Caco-2 (cell line): ENCODE measurements at regions not wholly inside any gene's neighbourhood (a gene's known extent, or its start where the extent isn't known, plus 50 kb on each side); places are given as distances from the start of the nearest gene placed in this dataset.
A peak's percentile ranks its signal among the peaks of the same experiment; 100 is the strongest.

Experiments
- BruUV-seq: library from RNA; stranded (reverse); fragments of 400-500 nt; replicated peaks from 2 replicates; lab custom pipeline; 2021; lab: Mats Ljungman, UMichigan
- CTCF ChIA-PET: fragments of 300-600 bp; sonication (Branson Sonifier 250); formaldehyde crosslinking; loops from one replicate; lab custom pipeline; 2022; ENCODE audit warnings: antibody characterized with exemption; lab: Charles Lee
- POLR2A ChIA-PET: fragments of 300-600 bp; sonication (Branson Sonifier 250); formaldehyde crosslinking; loops from one replicate; lab custom pipeline; 2022; ENCODE audit warnings: antibody characterized with exemption; lab: Charles Lee
- DNase-seq, 2 experiments: peaks; one replicate each; pipeline versions ENCODE4 v3.0.0 to v3.0.0-alpha.2; 2020 to 2022
- H3K27me3 ChIP-seq: replicated peaks from 2 replicates; pipeline ENCODE4 v1.6.0; 2011; ENCODE audit warnings: low read length; ENCODE audit not compliant: control insufficient read depth, insufficient read depth
- H3K36me3 ChIP-seq: 2 replicates; pipeline ENCODE4 v1.5.1; 2011; ENCODE audit warnings: low read length; ENCODE audit not compliant: control insufficient read depth, insufficient read depth
- H3K4me1 ChIP-seq: fragments of 250-450 bp; sonication (Bioruptor Pico); 2 replicates; pipeline ENCODE4 v1.5.1; 2020; ENCODE audit warnings: mild to moderate bottlenecking
- H3K4me3 ChIP-seq: 2 replicates; pipeline ENCODE4 v1.5.1; 2011; ENCODE audit warnings: low read depth, mild to moderate bottlenecking, control low read depth, low read length
- H3K9me3 ChIP-seq: fragments of 250-450 bp; sonication (Bioruptor Pico); 2 replicates; pipeline ENCODE4 v1.5.1; 2020; ENCODE audit warnings: mild to moderate bottlenecking, moderate library complexity
- H3K27ac Mint-ChIP-seq: one replicate; pipeline ENCODE4 v1.8.0; 2022; ENCODE audit warnings: mixed read lengths; ENCODE audit not compliant: unreplicated experiment
- H3K27me3 Mint-ChIP-seq: one replicate; pipeline ENCODE4 v1.8.0; 2022; ENCODE audit warnings: mixed read lengths; ENCODE audit not compliant: insufficient read depth, unreplicated experiment
- H3K36me3 Mint-ChIP-seq: one replicate; pipeline ENCODE4 v1.8.0; 2022; ENCODE audit warnings: mild to moderate bottlenecking, mixed read lengths; ENCODE audit not compliant: insufficient read depth, unreplicated experiment
- H3K4me1 Mint-ChIP-seq: one replicate; pipeline ENCODE4 v1.8.0; 2022; ENCODE audit warnings: low read depth, mixed read lengths; ENCODE audit not compliant: unreplicated experiment
- H3K4me3 Mint-ChIP-seq: one replicate; pipeline ENCODE4 v1.8.0; 2022; ENCODE audit warnings: mild to moderate bottlenecking, moderate library complexity, mixed read lengths; ENCODE audit not compliant: unreplicated experiment
- H3K9me3 Mint-ChIP-seq: one replicate; pipeline ENCODE4 v1.8.0; 2022; ENCODE audit warnings: mixed read lengths; ENCODE audit not compliant: unreplicated experiment
- intact Hi-C: fragments of 100-400 bp; cut with micrococcal nuclease; formaldehyde crosslinking; loops from one replicate; pipeline ENCODE4 v1.10.0; 2022; ENCODE audit not compliant: unreplicated experiment
- TF ChIP-seq, protein P1 (sequence below), 2 experiments: fragments of 200-600 bp in 1 of 2; IDR thresholded peaks; 1 replicate in 1 of 2; 2 replicates in 1 of 2; pipeline versions ENCODE4 v1.5.1 to v1.8.0; 2011 to 2022; ENCODE audit warnings: antibody characterized with exemption in 1 of 2, control low read depth in 1 of 2, inconsistent platforms in 1 of 2, low read depth in 1 of 2, low read length in 1 of 2, mild to moderate bottlenecking in 1 of 2, moderate library complexity in 1 of 2; ENCODE audit not compliant: insufficient read depth in 1 of 2, severe bottlenecking in 1 of 2, unreplicated experiment in 1 of 2

- BruUV-seq, result no TSS peak
- CTCF ChIA-PET, result no interaction called here
- no peaks in the 10 kb centered on the region for H3K27me3 ChIP-seq
- POLR2A ChIA-PET, result no interaction called here
- no peak overlapping the region for H3K4me3 Mint-ChIP-seq
- H3K36me3 Mint-ChIP-seq, result no peaks in the 10 kb centered on the region
- no peak for DNase-seq
- peaks cover 7% of the 10 kb centered on the region for H3K4me1 Mint-ChIP-seq
- H3K27me3 Mint-ChIP-seq, result no peaks in the 10 kb centered on the region
- H3K36me3 ChIP-seq, result no peaks in the 10 kb centered on the region
- H3K27ac Mint-ChIP-seq, result peak overlapping the region; percentile 22
- H3K4me1 ChIP-seq, result no peaks in the 10 kb centered on the region
- peaks cover 18% of the 10 kb centered on the region for H3K9me3 Mint-ChIP-seq
- H3K9me3 ChIP-seq, result no peaks in the 10 kb centered on the region
- TF ChIP-seq, protein P1, sequence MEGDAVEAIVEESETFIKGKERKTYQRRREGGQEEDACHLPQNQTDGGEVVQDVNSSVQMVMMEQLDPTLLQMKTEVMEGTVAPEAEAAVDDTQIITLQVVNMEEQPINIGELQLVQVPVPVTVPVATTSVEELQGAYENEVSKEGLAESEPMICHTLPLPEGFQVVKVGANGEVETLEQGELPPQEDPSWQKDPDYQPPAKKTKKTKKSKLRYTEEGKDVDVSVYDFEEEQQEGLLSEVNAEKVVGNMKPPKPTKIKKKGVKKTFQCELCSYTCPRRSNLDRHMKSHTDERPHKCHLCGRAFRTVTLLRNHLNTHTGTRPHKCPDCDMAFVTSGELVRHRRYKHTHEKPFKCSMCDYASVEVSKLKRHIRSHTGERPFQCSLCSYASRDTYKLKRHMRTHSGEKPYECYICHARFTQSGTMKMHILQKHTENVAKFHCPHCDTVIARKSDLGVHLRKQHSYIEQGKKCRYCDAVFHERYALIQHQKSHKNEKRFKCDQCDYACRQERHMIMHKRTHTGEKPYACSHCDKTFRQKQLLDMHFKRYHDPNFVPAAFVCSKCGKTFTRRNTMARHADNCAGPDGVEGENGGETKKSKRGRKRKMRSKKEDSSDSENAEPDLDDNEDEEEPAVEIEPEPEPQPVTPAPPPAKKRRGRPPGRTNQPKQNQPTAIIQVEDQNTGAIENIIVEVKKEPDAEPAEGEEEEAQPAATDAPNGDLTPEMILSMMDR (IDR thresholded peaks at IDR 0.05; ENCODE audit: insufficient read depth in 1 of 2, low read depth in 1 of 2, low read length in 1 of 2, severe bottlenecking in 1 of 2, unreplicated experiment in 1 of 2), result no peak
- intact Hi-C loops, result no loop called here
- no peak overlapping the region for H3K4me3 ChIP-seq
These were observed 342.0 kb upstream of the NR2F2 start for GRCh38 chr15:95988574-95988887.

DNA sequence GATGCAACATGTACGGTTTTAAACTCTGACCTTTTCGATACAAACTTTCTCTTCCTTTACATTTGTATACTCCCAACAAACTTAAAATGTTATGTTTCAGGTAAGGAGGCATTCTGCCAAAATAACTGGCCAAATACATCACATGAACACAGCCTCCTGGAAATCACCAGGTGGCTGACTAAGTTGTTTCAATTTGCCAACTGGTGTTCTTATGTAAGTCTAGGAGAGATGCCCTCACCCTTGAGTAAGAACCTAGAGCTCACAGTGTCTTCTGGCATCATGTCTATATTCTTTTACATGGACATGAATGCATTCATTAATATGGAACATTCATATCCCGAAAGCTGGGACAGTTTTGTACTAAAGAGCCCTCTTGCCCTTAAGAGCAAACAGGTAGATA, 341.1 kb upstream of the NR2F2 start:
- TF ChIP-seq, protein P1 (IDR thresholded peaks at IDR 0.05; ENCODE audit: insufficient read depth in 1 of 2, low read depth in 1 of 2, low read length in 1 of 2, severe bottlenecking in 1 of 2, unreplicated experiment in 1 of 2), result no peak
- intact Hi-C loops, result no loop called here
- ChIA-PET CTCF (no interaction called here), POLR2A (no interaction called here)
- no peaks in the 10 kb centered on the region for H3K9me3 ChIP-seq
- Mint-ChIP-seq H3K27me3 (no peaks in the 10 kb centered on the region), H3K4me1 (peaks cover 7% of the 10 kb centered on the region), H3K36me3 (no peaks in the 10 kb centered on the region), H3K4me3 (no peak overlapping the region), H3K27ac (no peak overlapping the region), H3K9me3 (peaks cover 18% of the 10 kb centered on the region)
- H3K36me3 ChIP-seq, result no peaks in the 10 kb centered on the region
- no peak overlapping the region for H3K4me3 ChIP-seq
- no TSS peak for BruUV-seq
- H3K4me1 ChIP-seq, result no peaks in the 10 kb centered on the region
- no peak for DNase-seq
- H3K27me3 ChIP-seq, result no peaks in the 10 kb centered on the region

DNA sequence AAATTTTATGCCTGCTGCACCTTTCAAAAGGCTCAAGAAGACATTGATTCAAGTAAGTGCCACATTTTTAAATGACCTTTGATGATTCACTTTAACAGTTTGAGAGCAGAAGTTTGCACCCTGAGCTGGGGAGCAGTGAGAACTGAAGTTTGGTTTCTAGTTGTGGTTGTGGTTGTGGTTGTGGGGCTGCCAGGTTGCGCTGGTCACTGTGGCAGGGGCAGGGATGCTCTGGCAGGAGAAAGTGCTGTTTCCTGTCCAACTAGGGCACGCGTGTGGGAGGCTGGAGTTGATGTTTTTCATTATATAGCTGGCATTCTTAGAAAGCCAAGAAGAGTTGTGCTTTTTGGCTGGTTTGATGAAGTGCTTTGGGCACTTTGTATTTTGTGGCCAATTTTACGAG, 339.7 kb upstream of the NR2F2 start:
- H3K27ac Mint-ChIP-seq, result no peak overlapping the region
- H3K27me3 Mint-ChIP-seq, result no peaks in the 10 kb centered on the region
- CTCF ChIA-PET, result no interaction called here
- POLR2A ChIA-PET, result no interaction called here
- H3K9me3 ChIP-seq, result no peaks in the 10 kb centered on the region
- no peaks in the 10 kb centered on the region for H3K36me3 ChIP-seq
- H3K4me1 ChIP-seq, result no peaks in the 10 kb centered on the region
- peaks cover 7% of the 10 kb centered on the region for H3K4me1 Mint-ChIP-seq
- no peak overlapping the region for H3K4me3 ChIP-seq
- no peaks in the 10 kb centered on the region for H3K36me3 Mint-ChIP-seq
- no TSS peak for BruUV-seq
- intact Hi-C loops, result no loop called here
- DNase-seq, result no peak
- TF ChIP-seq, protein P1 (IDR thresholded peaks at IDR 0.05; ENCODE audit: insufficient read depth in 1 of 2, low read depth in 1 of 2, low read length in 1 of 2, severe bottlenecking in 1 of 2, unreplicated experiment in 1 of 2), result no peak
- H3K27me3 ChIP-seq, result no peaks in the 10 kb centered on the region
- peaks cover 18% of the 10 kb centered on the region for H3K9me3 Mint-ChIP-seq
- no peak overlapping the region for H3K4me3 Mint-ChIP-seq
